ENCODE measurements at regions not wholly inside any gene's neighbourhood (a gene's known extent, or its start where the extent isn't known, plus 50 kb on each side); places are given as distances from the start of the nearest gene placed in this dataset.

DNA sequence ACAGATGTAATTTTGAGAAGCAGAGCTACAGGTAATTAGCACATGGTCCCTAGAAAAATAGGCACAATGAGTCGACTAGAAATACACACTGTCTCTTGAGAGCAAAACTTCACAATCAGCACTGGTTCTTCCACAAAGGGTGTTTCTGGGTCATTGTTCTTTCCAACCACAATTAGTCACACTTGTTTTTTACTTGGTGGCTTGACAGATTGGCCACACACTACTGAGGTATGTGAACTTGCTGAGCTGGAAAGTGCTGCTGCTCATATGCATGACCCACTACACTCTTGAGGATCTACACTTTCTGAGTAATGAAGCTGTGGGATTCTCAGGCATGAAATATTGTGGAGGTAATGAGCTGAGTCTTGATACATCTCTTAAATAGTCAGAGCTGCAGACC is 347.7 kb downstream of the BCKDHB start (continued):
- TF ChIP-seq, protein P1, sequence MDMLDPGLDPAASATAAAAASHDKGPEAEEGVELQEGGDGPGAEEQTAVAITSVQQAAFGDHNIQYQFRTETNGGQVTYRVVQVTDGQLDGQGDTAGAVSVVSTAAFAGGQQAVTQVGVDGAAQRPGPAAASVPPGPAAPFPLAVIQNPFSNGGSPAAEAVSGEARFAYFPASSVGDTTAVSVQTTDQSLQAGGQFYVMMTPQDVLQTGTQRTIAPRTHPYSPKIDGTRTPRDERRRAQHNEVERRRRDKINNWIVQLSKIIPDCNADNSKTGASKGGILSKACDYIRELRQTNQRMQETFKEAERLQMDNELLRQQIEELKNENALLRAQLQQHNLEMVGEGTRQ (IDR thresholded peaks at IDR 0.05; ENCODE audit: borderline replicate concordance, low read depth, low read length), result no peak
- TF ChIP-seq TCF12 (IDR thresholded peaks at IDR 0.05; ENCODE audit: low read depth, low read length) (no peak), SMC3 (IDR thresholded peaks at IDR 0.05; ENCODE audit: borderline replicate concordance, low read length) (no peak), ZNF24 (IDR thresholded peaks at IDR 0.05) (peak; percentile 22; the same call in 1 of the 2 replicates), EP300 (IDR thresholded peaks at IDR 0.05; ENCODE audit: borderline replicate concordance in 1 of 2, control insufficient read depth in 1 of 2, low read depth in 2 of 2, low read length in 2 of 2) (peak in 1 of 2 experiments; percentile 71; a peak in 2 of 4 replicates), ATF2 (IDR thresholded peaks at IDR 0.05; ENCODE audit: low read length) (no peak), KAT2A (conservative IDR thresholded peaks at IDR 0.05; ENCODE audit: control insufficient read depth, low read depth, low read length) (no peak), SIN3A (IDR thresholded peaks at IDR 0.05; ENCODE audit: low read depth, low read length) (no peak), RB1 (IDR thresholded peaks at IDR 0.05; ENCODE audit: borderline replicate concordance) (no peak), RAD51 (IDR thresholded peaks at IDR 0.05) (no peak), PKNOX1 (IDR thresholded peaks at IDR 0.05) (no peak), SMARCA5 (IDR thresholded peaks at IDR 0.05) (no peak), FOXM1 (IDR thresholded peaks at IDR 0.05; ENCODE audit: low read depth, low read length) (no peak)
- TF ChIP-seq, protein P2, sequence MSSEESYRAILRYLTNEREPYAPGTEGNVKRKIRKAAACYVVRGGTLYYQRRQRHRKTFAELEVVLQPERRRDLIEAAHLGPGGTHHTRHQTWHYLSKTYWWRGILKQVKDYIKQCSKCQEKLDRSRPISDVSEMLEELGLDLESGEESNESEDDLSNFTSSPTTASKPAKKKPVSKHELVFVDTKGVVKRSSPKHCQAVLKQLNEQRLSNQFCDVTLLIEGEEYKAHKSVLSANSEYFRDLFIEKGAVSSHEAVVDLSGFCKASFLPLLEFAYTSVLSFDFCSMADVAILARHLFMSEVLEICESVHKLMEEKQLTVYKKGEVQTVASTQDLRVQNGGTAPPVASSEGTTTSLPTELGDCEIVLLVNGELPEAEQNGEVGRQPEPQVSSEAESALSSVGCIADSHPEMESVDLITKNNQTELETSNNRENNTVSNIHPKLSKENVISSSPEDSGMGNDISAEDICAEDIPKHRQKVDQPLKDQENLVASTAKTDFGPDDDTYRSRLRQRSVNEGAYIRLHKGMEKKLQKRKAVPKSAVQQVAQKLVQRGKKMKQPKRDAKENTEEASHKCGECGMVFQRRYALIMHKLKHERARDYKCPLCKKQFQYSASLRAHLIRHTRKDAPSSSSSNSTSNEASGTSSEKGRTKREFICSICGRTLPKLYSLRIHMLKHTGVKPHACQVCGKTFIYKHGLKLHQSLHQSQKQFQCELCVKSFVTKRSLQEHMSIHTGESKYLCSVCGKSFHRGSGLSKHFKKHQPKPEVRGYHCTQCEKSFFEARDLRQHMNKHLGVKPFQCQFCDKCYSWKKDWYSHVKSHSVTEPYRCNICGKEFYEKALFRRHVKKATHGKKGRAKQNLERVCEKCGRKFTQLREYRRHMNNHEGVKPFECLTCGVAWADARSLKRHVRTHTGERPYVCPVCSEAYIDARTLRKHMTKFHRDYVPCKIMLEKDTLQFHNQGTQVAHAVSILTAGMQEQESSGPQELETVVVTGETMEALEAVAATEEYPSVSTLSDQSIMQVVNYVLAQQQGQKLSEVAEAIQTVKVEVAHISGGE (CRISPR knock-in tag; IDR thresholded peaks at IDR 0.05), result no peak
- TF ChIP-seq, protein P3, sequence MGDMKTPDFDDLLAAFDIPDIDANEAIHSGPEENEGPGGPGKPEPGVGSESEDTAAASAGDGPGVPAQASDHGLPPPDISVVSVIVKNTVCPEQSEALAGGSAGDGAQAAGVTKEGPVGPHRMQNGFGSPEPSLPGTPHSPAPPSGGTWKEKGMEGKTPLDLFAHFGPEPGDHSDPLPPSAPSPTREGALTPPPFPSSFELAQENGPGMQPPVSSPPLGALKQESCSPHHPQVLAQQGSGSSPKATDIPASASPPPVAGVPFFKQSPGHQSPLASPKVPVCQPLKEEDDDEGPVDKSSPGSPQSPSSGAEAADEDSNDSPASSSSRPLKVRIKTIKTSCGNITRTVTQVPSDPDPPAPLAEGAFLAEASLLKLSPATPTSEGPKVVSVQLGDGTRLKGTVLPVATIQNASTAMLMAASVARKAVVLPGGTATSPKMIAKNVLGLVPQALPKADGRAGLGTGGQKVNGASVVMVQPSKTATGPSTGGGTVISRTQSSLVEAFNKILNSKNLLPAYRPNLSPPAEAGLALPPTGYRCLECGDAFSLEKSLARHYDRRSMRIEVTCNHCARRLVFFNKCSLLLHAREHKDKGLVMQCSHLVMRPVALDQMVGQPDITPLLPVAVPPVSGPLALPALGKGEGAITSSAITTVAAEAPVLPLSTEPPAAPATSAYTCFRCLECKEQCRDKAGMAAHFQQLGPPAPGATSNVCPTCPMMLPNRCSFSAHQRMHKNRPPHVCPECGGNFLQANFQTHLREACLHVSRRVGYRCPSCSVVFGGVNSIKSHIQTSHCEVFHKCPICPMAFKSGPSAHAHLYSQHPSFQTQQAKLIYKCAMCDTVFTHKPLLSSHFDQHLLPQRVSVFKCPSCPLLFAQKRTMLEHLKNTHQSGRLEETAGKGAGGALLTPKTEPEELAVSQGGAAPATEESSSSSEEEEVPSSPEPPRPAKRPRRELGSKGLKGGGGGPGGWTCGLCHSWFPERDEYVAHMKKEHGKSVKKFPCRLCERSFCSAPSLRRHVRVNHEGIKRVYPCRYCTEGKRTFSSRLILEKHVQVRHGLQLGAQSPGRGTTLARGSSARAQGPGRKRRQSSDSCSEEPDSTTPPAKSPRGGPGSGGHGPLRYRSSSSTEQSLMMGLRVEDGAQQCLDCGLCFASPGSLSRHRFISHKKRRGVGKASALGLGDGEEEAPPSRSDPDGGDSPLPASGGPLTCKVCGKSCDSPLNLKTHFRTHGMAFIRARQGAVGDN (IDR thresholded peaks at IDR 0.05), result no peak
- TF ChIP-seq, protein P4, sequence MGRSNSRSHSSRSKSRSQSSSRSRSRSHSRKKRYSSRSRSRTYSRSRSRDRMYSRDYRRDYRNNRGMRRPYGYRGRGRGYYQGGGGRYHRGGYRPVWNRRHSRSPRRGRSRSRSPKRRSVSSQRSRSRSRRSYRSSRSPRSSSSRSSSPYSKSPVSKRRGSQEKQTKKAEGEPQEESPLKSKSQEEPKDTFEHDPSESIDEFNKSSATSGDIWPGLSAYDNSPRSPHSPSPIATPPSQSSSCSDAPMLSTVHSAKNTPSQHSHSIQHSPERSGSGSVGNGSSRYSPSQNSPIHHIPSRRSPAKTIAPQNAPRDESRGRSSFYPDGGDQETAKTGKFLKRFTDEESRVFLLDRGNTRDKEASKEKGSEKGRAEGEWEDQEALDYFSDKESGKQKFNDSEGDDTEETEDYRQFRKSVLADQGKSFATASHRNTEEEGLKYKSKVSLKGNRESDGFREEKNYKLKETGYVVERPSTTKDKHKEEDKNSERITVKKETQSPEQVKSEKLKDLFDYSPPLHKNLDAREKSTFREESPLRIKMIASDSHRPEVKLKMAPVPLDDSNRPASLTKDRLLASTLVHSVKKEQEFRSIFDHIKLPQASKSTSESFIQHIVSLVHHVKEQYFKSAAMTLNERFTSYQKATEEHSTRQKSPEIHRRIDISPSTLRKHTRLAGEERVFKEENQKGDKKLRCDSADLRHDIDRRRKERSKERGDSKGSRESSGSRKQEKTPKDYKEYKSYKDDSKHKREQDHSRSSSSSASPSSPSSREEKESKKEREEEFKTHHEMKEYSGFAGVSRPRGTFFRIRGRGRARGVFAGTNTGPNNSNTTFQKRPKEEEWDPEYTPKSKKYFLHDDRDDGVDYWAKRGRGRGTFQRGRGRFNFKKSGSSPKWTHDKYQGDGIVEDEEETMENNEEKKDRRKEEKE (IDR thresholded peaks at IDR 0.05), result no peak
